ENCODE measurements at regions not wholly inside any gene's neighbourhood (a gene's known extent, or its start where the extent isn't known, plus 50 kb on each side); places are given as distances from the start of the nearest gene placed in this dataset.

GRCh38 chr20:23277316-23277715 lies 73.3 kb upstream of the NXT1 start:
- no peaks in the 10 kb centered on the region for H3K4me1 ChIP-seq (ENCODE audit: low read depth)
- no peaks in the 10 kb centered on the region for H3K36me3 ChIP-seq (ENCODE audit: low read depth)
- intact Hi-C loops (cut with DNase I, micrococcal nuclease): no loop called here
- no peaks in the 10 kb centered on the region for H3K9me3 ChIP-seq
- DNase-seq (no peak), ATAC-seq (no peak)
- H3K4me3 ChIP-seq: no peak overlapping the region
- no peak for TF ChIP-seq CTCF (IDR thresholded peaks at IDR 0.05)

GRCh38 chr20:23273776-23274175 lies 76.8 kb upstream of the NXT1 start:
- Histone ChIP-seq H3K4me1 (ENCODE audit: low read depth) (no peaks in the 10 kb centered on the region), H3K9me3 (no peaks in the 10 kb centered on the region), H3K4me3 (no peak overlapping the region), H3K36me3 (ENCODE audit: low read depth) (no peaks in the 10 kb centered on the region)
- DNase-seq (no peak), ATAC-seq (no peak)
- no peak for TF ChIP-seq CTCF (IDR thresholded peaks at IDR 0.05)
- intact Hi-C loops (cut with DNase I, micrococcal nuclease): no loop called here

- Histone ChIP-seq H3K9me3 (no peaks in the 10 kb centered on the region), H3K4me3 (no peak overlapping the region), H3K36me3 (ENCODE audit: low read depth) (no peaks in the 10 kb centered on the region), H3K4me1 (ENCODE audit: low read depth) (no peaks in the 10 kb centered on the region)
- DNase-seq: no peak
- ATAC-seq: no peak
- TF ChIP-seq CTCF (IDR thresholded peaks at IDR 0.05): no peak
- intact Hi-C loops (cut with DNase I, micrococcal nuclease): no loop called here
Observed at GRCh38 chr20:23272176-23273029, 78.2 kb upstream of the NXT1 start.

- no peak for TF ChIP-seq CTCF (IDR thresholded peaks at IDR 0.05)
- Histone ChIP-seq H3K4me3 (no peak overlapping the region), H3K36me3 (ENCODE audit: low read depth) (no peaks in the 10 kb centered on the region), H3K9me3 (no peaks in the 10 kb centered on the region), H3K4me1 (ENCODE audit: low read depth) (no peaks in the 10 kb centered on the region)
- no peak for DNase-seq
- intact Hi-C loops (cut with DNase I, micrococcal nuclease): no loop called here
- no peak for ATAC-seq
Observed at GRCh38 chr20:23270382-23270911, 80.1 kb upstream of the NXT1 start.

GRCh38 chr20:23269954-23270353 lies 80.6 kb upstream of the NXT1 start:
- ATAC-seq (no peak), DNase-seq (no peak)
- intact Hi-C loops (cut with DNase I, micrococcal nuclease): no loop called here
- Histone ChIP-seq H3K4me3 (no peak overlapping the region), H3K36me3 (ENCODE audit: low read depth) (no peaks in the 10 kb centered on the region), H3K9me3 (no peaks in the 10 kb centered on the region), H3K4me1 (ENCODE audit: low read depth) (no peaks in the 10 kb centered on the region)
- TF ChIP-seq CTCF (IDR thresholded peaks at IDR 0.05): no peak

All from mucosa of descending colon (tissue), 3 donors.